Right lung (tissue), 2 donors: ENCODE measurements at regions not wholly inside any gene's neighbourhood (a gene's known extent, or its start where the extent isn't known, plus 50 kb on each side); places are given as distances from the start of the nearest gene placed in this dataset.

Source experiments
- DNase-seq, 2 donors: peaks; one replicate each; pipeline ENCODE4 v3.0.0-alpha.2; 2013

DNA sequence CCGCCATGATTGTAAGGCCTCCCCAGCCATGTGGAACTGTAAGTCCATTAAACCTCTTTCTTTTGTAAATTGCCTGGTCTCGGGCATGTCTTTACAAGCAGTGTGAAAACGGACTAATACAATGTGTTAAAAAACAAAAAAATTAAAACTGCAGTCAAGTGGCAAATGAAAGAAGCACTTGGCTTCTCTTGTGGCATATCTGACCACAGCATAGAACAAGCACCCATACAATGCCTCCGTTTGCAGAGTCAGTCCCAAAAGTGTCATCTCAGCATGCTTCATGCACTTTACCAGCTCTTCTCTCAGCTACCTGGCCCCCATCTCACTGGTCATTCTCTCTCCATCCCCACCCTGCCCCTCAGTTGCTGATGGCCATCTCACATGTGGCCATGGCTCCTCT, 51.1 kb upstream of the DAPK1 start:
- no peak for DNase-seq

DNA sequence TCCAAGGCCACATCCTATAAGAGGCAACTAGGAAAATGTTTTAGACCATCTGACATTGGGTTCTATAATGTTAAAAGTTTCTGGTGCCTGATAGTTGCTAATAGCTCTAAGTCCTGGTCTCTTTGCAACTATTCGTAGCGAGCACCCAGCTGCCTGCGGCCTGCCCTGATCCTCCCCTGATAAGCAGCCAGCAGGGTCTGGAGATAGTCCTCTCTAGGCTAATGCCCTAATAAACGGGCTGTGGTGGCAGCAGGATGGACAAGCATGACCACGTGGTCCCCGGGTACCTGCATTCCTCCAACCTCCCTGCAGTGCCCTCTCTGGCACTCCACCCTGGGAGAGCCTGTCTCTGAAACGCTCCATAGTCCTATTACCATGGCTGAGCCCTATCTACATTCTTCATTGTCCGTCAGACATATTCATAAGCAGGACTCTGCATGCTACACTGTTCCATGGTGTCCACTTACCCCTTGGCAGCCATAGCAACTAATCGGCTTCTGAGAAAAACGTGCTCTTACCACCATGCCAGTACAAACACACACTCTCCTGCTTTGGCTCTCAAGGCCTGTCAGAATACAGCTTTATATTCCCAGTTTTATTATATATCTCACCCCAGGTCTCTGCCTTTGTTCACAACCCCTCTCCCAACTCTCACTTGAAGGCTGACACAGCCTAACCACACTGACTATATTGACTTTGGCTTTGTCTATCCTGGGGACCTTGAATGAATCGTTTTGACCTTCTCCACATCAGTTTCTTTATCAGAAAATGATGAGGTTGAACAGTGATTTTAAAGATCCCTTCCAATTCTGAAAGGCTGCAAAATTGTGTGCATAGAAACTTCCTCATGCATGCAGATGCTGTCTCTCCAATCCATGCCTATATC, 49.9 kb upstream of the DAPK1 start:
- DNase-seq: no peak
